Astrocyte of the spinal cord (primary cell): ENCODE measurements at regions not wholly inside any gene's neighbourhood (a gene's known extent, or its start where the extent isn't known, plus 50 kb on each side); places are given as distances from the start of the nearest gene placed in this dataset.

Source experiments
- DNase-seq: peaks from one replicate; pipeline ENCODE4 v3.0.0; 2011; ENCODE audit warnings: low read depth, low spot score
- H3K4me3 ChIP-seq: 2 replicates; pipeline ENCODE4 v1.5.1; 2011; ENCODE audit warnings: low read depth, mild to moderate bottlenecking, low read length, moderate library complexity
- CTCF ChIP-seq: IDR thresholded peaks from 2 replicates; pipeline ENCODE4 v1.5.1; 2012; ENCODE audit warnings: low read depth, mild to moderate bottlenecking, low read length, inconsistent platforms
- in situ Hi-C: cut with HindIII; loops from 2 replicates; pipeline ENCODE4 v1.10.0; 2017; ENCODE audit warnings: low sequenced_read_pairs

GRCh38 chr12:66035288-66035966 lies 95.1 kb downstream of the LLPH start:
- in situ Hi-C loops: no loop called here
- peak; percentile 40 for TF ChIP-seq CTCF
- H3K4me3 ChIP-seq: no peak overlapping the region
- DNase-seq: peak; percentile 74

GRCh38 chr12:66033151-66033550 lies 97.4 kb downstream of the LLPH start:
- H3K4me3 ChIP-seq: no peak overlapping the region
- in situ Hi-C loops: no loop called here
- no peak for TF ChIP-seq CTCF
- no peak for DNase-seq

- no peak for DNase-seq
- no peak overlapping the region for H3K4me3 ChIP-seq
- in situ Hi-C loops: no loop called here
- no peak for TF ChIP-seq CTCF
Observed at GRCh38 chr12:66032739-66033138, 97.8 kb downstream of the LLPH start.

GRCh38 chr12:66030217-66030781 lies 100.3 kb downstream of the LLPH start:
- TF ChIP-seq CTCF: no peak
- no peak overlapping the region for H3K4me3 ChIP-seq
- DNase-seq: no peak
- in situ Hi-C loops: no loop called here

- in situ Hi-C loops: no loop called here
- DNase-seq: no peak
- no peak for TF ChIP-seq CTCF
- H3K4me3 ChIP-seq: no peak overlapping the region
Observed at GRCh38 chr12:66028390-66028789, 102.2 kb downstream of the LLPH start.

GRCh38 chr12:66025477-66025876 lies 105.1 kb downstream of the LLPH start:
- in situ Hi-C loops: no loop called here
- no peak for TF ChIP-seq CTCF
- no peak overlapping the region for H3K4me3 ChIP-seq
- peak; percentile 51 for DNase-seq
